ENCODE measurements at regions not wholly inside any gene's neighbourhood (a gene's known extent, or its start where the extent isn't known, plus 50 kb on each side); places are given as distances from the start of the nearest gene placed in this dataset.

DNA sequence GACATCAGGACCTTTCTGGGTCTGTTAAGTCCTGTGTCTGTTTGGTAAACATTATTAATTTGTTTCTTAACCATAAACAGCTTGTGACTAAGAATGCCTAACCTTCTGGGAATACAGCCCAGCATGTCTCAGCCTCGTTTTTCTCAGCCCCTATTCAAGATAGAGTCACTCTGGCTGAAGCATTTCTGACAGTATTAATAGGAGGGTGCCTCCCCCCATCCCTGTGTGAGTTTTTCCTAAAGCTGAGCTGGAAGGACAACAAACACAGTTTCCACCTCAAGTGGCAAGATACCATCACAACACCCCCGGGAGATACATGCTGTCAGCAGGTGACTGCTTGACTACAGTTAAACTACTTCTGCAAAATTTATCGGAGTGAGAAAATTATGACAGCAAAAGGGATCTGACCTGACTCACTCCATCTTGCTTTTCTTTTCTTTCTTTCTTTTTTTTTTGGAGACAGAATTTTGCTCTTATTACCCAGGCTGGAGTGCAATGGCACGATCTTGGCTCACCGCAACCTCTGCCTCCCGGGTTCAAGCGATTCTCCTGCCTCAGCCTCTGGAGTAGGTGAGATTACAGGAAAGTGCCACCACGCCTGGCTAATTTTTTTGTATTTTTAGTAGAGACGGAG is 59.3 kb upstream of the ABCC4 start:
- no peak for DNase-seq (ENCODE audit: low read depth in 2 of 2)

DNA sequence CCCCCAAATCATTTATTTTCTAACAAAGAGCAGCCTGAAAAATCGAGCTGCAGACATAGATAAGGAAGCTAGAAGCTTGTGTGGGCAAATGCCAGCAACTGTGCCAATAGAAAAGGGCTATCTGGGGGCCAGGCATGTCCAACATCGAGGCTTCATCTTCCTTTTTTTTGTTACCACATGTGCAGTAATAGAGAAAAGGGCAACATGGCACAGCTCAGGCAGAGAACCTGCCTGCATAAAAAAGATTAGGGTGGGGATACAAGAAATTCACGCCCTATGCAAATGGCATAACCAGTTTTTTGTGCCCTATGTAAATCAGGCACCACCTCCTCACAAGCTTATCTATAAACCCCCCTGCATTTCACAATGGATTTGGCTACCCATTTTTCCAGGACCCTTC is 60.4 kb upstream of the ABCC4 start:
- TF ChIP-seq, protein P1, sequence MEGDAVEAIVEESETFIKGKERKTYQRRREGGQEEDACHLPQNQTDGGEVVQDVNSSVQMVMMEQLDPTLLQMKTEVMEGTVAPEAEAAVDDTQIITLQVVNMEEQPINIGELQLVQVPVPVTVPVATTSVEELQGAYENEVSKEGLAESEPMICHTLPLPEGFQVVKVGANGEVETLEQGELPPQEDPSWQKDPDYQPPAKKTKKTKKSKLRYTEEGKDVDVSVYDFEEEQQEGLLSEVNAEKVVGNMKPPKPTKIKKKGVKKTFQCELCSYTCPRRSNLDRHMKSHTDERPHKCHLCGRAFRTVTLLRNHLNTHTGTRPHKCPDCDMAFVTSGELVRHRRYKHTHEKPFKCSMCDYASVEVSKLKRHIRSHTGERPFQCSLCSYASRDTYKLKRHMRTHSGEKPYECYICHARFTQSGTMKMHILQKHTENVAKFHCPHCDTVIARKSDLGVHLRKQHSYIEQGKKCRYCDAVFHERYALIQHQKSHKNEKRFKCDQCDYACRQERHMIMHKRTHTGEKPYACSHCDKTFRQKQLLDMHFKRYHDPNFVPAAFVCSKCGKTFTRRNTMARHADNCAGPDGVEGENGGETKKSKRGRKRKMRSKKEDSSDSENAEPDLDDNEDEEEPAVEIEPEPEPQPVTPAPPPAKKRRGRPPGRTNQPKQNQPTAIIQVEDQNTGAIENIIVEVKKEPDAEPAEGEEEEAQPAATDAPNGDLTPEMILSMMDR (IDR thresholded peaks at IDR 0.05; ENCODE audit: low read depth, low read length): no peak
- no peak for DNase-seq (ENCODE audit: low read depth in 2 of 2)
- H3K4me3 ChIP-seq (replicated peaks in 1 of 2; ENCODE audit: low read depth in 2 of 2, low read length in 2 of 2): no peak overlapping the region

More for the DNA sequence above, 59.3 kb upstream of the ABCC4 start:
- H3K4me3 ChIP-seq (replicated peaks in 1 of 2; ENCODE audit: low read depth in 2 of 2, low read length in 2 of 2): no peak overlapping the region
- TF ChIP-seq, protein P1 (IDR thresholded peaks at IDR 0.05; ENCODE audit: low read depth, low read length): no peak

DNA sequence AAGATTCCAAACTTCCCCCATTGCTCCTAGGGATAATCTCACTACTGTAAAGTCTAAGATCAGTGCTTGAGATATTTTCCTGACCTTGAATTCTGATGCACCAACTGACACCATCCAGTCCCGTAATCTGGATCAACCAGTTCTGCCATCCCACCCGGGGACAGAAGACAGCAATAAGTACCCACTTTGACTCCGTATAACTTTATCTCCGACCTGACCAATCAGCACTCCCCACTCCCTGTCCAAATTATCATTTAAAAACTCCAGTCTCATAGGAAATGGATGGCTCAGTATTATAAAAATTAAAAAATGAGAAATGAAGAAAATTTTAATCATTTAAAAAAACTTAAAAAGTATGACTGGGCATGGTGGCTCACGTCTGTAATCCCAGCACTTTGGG is 61.4 kb upstream of the ABCC4 start:
- no peak for DNase-seq (ENCODE audit: low read depth in 2 of 2)
- H3K4me3 ChIP-seq (replicated peaks in 1 of 2; ENCODE audit: low read depth in 2 of 2, low read length in 2 of 2): no peak overlapping the region
- TF ChIP-seq, protein P1 (IDR thresholded peaks at IDR 0.05; ENCODE audit: low read depth, low read length): no peak

DNA sequence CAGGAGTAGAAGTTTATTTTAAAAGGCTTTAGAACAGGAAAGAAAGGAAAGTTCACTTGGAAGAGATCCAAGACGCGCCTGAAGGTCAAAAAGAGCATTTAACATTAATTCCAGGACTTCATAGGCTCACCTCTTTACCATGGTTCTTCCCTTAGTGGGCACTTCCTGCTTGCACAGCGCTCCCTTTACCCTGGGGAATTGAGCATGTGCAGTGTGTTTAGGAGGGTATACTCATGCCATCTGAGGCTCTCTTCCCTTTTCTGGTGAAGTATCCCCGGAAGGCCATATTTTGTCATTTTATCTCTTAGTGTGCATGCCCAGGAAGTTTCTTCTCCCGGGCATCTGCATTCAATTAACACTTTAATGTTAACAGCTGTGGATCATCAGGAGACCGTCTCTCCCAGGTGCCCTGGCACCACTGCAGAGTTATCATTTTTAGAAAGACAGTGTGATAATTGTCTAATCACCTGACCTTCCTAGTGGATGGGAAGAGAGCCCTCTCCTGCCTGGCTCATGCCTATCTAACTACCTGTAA is 66.1 kb upstream of the ABCC4 start:
- TF ChIP-seq, protein P1 (IDR thresholded peaks at IDR 0.05; ENCODE audit: low read depth, low read length): no peak
- no peak overlapping the region for H3K4me3 ChIP-seq (replicated peaks in 1 of 2; ENCODE audit: low read depth in 2 of 2, low read length in 2 of 2)
- no peak for DNase-seq (ENCODE audit: low read depth in 2 of 2)

DNA sequence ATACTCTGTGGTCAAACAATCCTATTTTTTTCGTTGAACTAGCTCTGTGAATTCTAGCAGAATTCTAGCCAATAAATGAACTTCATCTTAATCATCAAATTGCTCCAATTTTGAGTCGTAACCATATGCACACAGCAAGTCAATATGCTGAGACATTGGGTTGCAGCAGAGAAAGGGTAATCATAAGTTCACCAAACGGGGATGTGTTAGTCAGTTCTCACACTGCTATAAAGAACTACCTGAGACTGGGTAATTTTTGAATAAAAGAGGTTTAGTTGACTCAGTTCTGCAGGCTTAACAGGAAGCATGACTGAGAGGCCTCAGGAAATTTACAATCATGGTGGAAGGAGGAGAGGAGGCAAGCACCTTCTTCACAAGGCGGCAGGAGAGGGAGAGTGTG is 67.7 kb upstream of the ABCC4 start:
- TF ChIP-seq, protein P1 (IDR thresholded peaks at IDR 0.05; ENCODE audit: low read depth, low read length): no peak
- no peak overlapping the region for H3K4me3 ChIP-seq (replicated peaks in 1 of 2; ENCODE audit: low read depth in 2 of 2, low read length in 2 of 2)
- no peak for DNase-seq (ENCODE audit: low read depth in 2 of 2)

DNA sequence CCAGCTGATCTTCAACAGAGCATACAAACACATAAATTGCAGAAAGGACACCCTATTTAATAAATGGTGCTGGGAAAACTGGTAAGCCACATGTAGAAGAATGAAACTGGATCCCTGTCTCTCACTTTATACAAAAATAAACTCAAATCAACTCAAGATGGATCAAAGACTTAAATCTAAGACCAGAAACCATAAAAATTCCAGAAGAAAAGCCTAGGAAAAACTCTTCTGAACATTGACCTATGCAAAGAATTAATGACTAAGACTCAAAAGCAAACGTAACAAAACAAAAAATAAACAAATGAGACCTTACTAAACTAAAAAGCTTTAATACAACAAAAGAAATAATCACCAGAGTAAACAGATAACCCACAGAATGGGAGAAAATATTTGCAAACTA is 74.5 kb upstream of the ABCC4 start:
- TF ChIP-seq, protein P1 (IDR thresholded peaks at IDR 0.05; ENCODE audit: low read depth, low read length): no peak
- DNase-seq (ENCODE audit: low read depth in 2 of 2): no peak
- no peak overlapping the region for H3K4me3 ChIP-seq (replicated peaks in 1 of 2; ENCODE audit: low read depth in 2 of 2, low read length in 2 of 2)

DNA sequence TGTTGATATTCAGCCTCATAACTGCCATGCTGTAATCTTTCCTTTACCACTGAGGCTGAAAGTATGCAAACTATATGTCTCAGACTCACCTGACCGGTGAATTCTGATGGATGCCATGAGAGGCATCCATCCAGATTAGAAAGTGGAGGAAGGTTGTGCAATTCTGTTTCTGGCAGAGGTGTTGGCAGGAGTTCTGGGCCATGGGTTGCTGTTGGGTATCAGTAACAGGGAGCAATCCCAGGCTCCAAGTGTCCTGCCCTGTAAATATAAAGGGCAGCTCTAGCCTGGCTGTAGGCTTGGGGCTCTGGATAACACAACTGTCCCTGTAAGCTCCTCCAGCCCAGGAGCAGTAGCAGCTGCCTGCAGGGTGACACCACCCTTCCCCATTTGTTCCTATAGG is 77.4 kb upstream of the ABCC4 start:
- TF ChIP-seq, protein P1 (IDR thresholded peaks at IDR 0.05; ENCODE audit: low read depth, low read length): no peak
- DNase-seq (ENCODE audit: low read depth in 2 of 2): no peak
- no peak overlapping the region for H3K4me3 ChIP-seq (replicated peaks in 1 of 2; ENCODE audit: low read depth in 2 of 2, low read length in 2 of 2)
